Spleen (tissue), 7 donors: ENCODE measurements at regions not wholly inside any gene's neighbourhood (a gene's known extent, or its start where the extent isn't known, plus 50 kb on each side); places are given as distances from the start of the nearest gene placed in this dataset.

ENCODE experiments used
- POLR2AphosphoS5 ChIP-seq, 3 donors: sonication (generic); formaldehyde crosslinking; IDR thresholded peaks; one replicate each; pipeline ENCODE4 v1.5.1; 2017; ENCODE audit warnings: antibody characterized with exemption in 3 of 3
- TF ChIP-seq, protein P1 (sequence below), 11 experiments: fragments of 200-600 bp in 7 of 11; fragments of 450-650 bp in 4 of 11; sonication (generic) in 4 of 11; IDR thresholded peaks in 8 of 11; conservative IDR thresholded peaks in 3 of 11; 1 replicate in 7 of 11; 2 replicates in 4 of 11; pipeline versions ENCODE4 v1.4.0 to v1.8.0; 2016 to 2021; ENCODE audit warnings: antibody characterized with exemption in 11 of 11, inconsistent platforms in 4 of 11, mild to moderate bottlenecking in 1 of 11
- donor health status: DM: no; HTN: no; CAD: no; lungs with moderate emphysema.
- donor health status: DM: no; HTN: no; CAD: no.
- donor health status: DM: no; HTN: no; CAD: no.

- TF ChIP-seq, protein P1, sequence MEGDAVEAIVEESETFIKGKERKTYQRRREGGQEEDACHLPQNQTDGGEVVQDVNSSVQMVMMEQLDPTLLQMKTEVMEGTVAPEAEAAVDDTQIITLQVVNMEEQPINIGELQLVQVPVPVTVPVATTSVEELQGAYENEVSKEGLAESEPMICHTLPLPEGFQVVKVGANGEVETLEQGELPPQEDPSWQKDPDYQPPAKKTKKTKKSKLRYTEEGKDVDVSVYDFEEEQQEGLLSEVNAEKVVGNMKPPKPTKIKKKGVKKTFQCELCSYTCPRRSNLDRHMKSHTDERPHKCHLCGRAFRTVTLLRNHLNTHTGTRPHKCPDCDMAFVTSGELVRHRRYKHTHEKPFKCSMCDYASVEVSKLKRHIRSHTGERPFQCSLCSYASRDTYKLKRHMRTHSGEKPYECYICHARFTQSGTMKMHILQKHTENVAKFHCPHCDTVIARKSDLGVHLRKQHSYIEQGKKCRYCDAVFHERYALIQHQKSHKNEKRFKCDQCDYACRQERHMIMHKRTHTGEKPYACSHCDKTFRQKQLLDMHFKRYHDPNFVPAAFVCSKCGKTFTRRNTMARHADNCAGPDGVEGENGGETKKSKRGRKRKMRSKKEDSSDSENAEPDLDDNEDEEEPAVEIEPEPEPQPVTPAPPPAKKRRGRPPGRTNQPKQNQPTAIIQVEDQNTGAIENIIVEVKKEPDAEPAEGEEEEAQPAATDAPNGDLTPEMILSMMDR (IDR thresholded peaks at IDR 0.05 in 8 of 11, conservative IDR thresholded peaks at IDR 0.05 in 3 of 11), result no peak
- no peak for TF ChIP-seq POLR2AphosphoS5 (IDR thresholded peaks at IDR 0.05)
Measured at GRCh38 chr13:58921129-58921528, 1242.6 kb downstream of the DIAPH3 start.
